ENCODE measurements at regions not wholly inside any gene's neighbourhood (a gene's known extent, or its start where the extent isn't known, plus 50 kb on each side); places are given as distances from the start of the nearest gene placed in this dataset.

GRCh38 chr2:215833531-215834162 is 179.7 kb downstream of the MREG start (continued):
- TF ChIP-seq, protein P1, sequence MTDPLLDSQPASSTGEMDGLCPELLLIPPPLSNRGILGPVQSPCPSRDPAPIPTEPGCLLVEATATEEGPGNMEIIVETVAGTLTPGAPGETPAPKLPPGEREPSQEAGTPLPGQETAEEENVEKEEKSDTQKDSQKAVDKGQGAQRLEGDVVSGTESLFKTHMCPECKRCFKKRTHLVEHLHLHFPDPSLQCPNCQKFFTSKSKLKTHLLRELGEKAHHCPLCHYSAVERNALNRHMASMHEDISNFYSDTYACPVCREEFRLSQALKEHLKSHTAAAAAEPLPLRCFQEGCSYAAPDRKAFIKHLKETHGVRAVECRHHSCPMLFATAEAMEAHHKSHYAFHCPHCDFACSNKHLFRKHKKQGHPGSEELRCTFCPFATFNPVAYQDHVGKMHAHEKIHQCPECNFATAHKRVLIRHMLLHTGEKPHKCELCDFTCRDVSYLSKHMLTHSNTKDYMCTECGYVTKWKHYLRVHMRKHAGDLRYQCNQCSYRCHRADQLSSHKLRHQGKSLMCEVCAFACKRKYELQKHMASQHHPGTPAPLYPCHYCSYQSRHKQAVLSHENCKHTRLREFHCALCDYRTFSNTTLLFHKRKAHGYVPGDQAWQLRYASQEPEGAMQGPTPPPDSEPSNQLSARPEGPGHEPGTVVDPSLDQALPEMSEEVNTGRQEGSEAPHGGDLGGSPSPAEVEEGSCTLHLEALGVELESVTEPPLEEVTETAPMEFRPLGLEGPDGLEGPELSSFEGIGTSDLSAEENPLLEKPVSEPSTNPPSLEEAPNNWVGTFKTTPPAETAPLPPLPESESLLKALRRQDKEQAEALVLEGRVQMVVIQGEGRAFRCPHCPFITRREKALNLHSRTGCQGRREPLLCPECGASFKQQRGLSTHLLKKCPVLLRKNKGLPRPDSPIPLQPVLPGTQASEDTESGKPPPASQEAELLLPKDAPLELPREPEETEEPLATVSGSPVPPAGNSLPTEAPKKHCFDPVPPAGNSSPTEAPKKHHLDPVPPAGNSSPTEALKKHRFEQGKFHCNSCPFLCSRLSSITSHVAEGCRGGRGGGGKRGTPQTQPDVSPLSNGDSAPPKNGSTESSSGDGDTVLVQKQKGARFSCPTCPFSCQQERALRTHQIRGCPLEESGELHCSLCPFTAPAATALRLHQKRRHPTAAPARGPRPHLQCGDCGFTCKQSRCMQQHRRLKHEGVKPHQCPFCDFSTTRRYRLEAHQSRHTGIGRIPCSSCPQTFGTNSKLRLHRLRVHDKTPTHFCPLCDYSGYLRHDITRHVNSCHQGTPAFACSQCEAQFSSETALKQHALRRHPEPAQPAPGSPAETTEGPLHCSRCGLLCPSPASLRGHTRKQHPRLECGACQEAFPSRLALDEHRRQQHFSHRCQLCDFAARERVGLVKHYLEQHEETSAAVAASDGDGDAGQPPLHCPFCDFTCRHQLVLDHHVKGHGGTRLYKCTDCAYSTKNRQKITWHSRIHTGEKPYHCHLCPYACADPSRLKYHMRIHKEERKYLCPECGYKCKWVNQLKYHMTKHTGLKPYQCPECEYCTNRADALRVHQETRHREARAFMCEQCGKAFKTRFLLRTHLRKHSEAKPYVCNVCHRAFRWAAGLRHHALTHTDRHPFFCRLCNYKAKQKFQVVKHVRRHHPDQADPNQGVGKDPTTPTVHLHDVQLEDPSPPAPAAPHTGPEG (CRISPR knock-in tag; IDR thresholded peaks at IDR 0.05) = no peak
- peak; percentile 62 for TF ChIP-seq ZEB1 (IDR thresholded peaks at IDR 0.05; ENCODE audit: insufficient replicate concordance, low read depth)
- TF ChIP-seq, protein P2, sequence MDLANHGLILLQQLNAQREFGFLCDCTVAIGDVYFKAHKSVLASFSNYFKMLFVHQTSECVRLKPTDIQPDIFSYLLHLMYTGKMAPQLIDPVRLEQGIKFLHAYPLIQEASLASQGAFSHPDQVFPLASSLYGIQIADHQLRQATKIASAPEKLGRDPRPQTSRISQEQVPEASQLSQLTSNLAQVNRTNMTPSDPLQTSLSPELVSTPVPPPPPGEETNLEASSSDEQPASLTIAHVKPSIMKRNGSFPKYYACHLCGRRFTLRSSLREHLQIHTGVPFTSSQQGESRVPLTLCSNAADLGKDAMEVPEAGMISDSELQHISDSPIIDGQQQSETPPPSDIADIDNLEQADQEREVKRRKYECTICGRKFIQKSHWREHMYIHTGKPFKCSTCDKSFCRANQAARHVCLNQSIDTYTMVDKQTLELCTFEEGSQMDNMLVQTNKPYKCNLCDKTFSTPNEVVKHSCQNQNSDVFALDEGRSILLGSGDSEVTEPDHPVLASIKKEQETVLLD (CRISPR knock-in tag; IDR thresholded peaks at IDR 0.05; ENCODE audit: low read depth) = no peak
- TF ChIP-seq ZKSCAN8 (CRISPR knock-in tag; IDR thresholded peaks at IDR 0.05; ENCODE audit: borderline replicate concordance) = peak; percentile 95; the same call in 1 of the 2 replicates
- TF ChIP-seq, protein P3, sequence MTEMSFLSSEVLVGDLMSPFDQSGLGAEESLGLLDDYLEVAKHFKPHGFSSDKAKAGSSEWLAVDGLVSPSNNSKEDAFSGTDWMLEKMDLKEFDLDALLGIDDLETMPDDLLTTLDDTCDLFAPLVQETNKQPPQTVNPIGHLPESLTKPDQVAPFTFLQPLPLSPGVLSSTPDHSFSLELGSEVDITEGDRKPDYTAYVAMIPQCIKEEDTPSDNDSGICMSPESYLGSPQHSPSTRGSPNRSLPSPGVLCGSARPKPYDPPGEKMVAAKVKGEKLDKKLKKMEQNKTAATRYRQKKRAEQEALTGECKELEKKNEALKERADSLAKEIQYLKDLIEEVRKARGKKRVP (CRISPR knock-in tag; IDR thresholded peaks at IDR 0.05) = peak in 1 of 2 experiments; percentile 97; a peak in 2 of 4 replicates
- TF ChIP-seq, protein P4, sequence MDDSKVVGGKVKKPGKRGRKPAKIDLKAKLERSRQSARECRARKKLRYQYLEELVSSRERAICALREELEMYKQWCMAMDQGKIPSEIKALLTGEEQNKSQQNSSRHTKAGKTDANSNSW (CRISPR knock-in tag; IDR thresholded peaks at IDR 0.05; ENCODE audit: borderline replicate concordance) = no peak
- peak; percentile 59; the same call in 1 of the 2 replicates for TF ChIP-seq TFDP1 (CRISPR knock-in tag; IDR thresholded peaks at IDR 0.05; ENCODE audit: borderline replicate concordance)
- no peak for TF ChIP-seq SSRP1 (CRISPR knock-in tag; IDR thresholded peaks at IDR 0.05)
- TF ChIP-seq ARNT (IDR thresholded peaks at IDR 0.05) = no peak
- TF ChIP-seq ESRRA (CRISPR knock-in tag; IDR thresholded peaks at IDR 0.05; ENCODE audit: low read depth) = 0 out of 2 replicates have a peak, but pooled peaks have one; percentile 29
- peak; percentile 84 for TF ChIP-seq TBX3 (IDR thresholded peaks at IDR 0.05; ENCODE audit: borderline replicate concordance)
- TF ChIP-seq CC2D1A (CRISPR knock-in tag; IDR thresholded peaks at IDR 0.05) = no peak
- TF ChIP-seq ELF3 (CRISPR knock-in tag; IDR thresholded peaks at IDR 0.05) = peak; percentile 99
- TF ChIP-seq, protein P5, sequence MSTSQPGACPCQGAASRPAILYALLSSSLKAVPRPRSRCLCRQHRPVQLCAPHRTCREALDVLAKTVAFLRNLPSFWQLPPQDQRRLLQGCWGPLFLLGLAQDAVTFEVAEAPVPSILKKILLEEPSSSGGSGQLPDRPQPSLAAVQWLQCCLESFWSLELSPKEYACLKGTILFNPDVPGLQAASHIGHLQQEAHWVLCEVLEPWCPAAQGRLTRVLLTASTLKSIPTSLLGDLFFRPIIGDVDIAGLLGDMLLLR (CRISPR knock-in tag; IDR thresholded peaks at IDR 0.05) = no peak
- no peak for TF ChIP-seq PHF5A (CRISPR knock-in tag; IDR thresholded peaks at IDR 0.05; ENCODE audit: low read depth, unreplicated experiment)
- TF ChIP-seq ZNF839 (CRISPR knock-in tag; IDR thresholded peaks at IDR 0.05; ENCODE audit: borderline replicate concordance) = no peak
- TF ChIP-seq ARNT2 (CRISPR knock-in tag; IDR thresholded peaks at IDR 0.05; ENCODE audit: low read depth) = no peak; the same call in 1 of the 2 replicates
- peak; percentile 88 for TF ChIP-seq ZNF430 (CRISPR knock-in tag; IDR thresholded peaks at IDR 0.05)
- no peak for TF ChIP-seq ZIK1 (CRISPR knock-in tag; IDR thresholded peaks at IDR 0.05; ENCODE audit: borderline replicate concordance, low read depth)

Measured in HepG2 (cell line).